Fibroblast of lung (primary cell): ENCODE measurements at regions not wholly inside any gene's neighbourhood (a gene's known extent, or its start where the extent isn't known, plus 50 kb on each side); places are given as distances from the start of the nearest gene placed in this dataset.

ENCODE experiments used
- DNase-seq, 2 donors: peaks; one replicate each; pipeline versions ENCODE4 v3.0.0 to v3.0.0-alpha.2; 2010; ENCODE audit warnings: low read depth in 2 of 2
- H2AFZ ChIP-seq: 2 replicates; pipeline ENCODE4 v1.5.1; 2012; ENCODE audit warnings: low read length, control low read depth, inconsistent platforms
- H3K27ac ChIP-seq: 2 replicates; pipeline ENCODE4 v1.5.1; 2011; ENCODE audit warnings: low read length, control low read depth; ENCODE audit not compliant: insufficient read depth
- H3K27me3 ChIP-seq: 2 replicates; pipeline ENCODE4 v1.5.1; 2011; ENCODE audit warnings: mild to moderate bottlenecking, low read length; ENCODE audit not compliant: control insufficient read depth, insufficient read depth
- H3K36me3 ChIP-seq: 2 replicates; pipeline ENCODE4 v1.5.1; 2011; ENCODE audit warnings: low read length; ENCODE audit not compliant: control insufficient read depth, insufficient read depth
- H3K4me1 ChIP-seq: 2 replicates; pipeline ENCODE4 v1.5.1; 2011; ENCODE audit warnings: low read length; ENCODE audit not compliant: control insufficient read depth, insufficient read depth; ENCODE audit errors: extremely low read depth
- H3K4me2 ChIP-seq: 2 replicates; pipeline ENCODE4 v1.5.1; 2011; ENCODE audit warnings: low read length, control low read depth; ENCODE audit not compliant: insufficient read depth; ENCODE audit errors: extremely low read depth
- H3K4me3 ChIP-seq, 4 experiments: fragments of 200-600 bp in 1 of 4; sonication (generic) in 1 of 4; replicated peaks in 1 of 4; 2 replicates each; pipeline ENCODE4 v1.5.1; 2011 to 2016; ENCODE audit warnings: low read length in 4 of 4, low read depth in 3 of 4, mild to moderate bottlenecking in 3 of 4, control low read depth in 2 of 4, inconsistent platforms in 1 of 4, mixed read lengths in 1 of 4; ENCODE audit not compliant: insufficient read depth in 1 of 4; ENCODE audit errors: control extremely low read depth in 1 of 4
- H3K79me2 ChIP-seq: 2 replicates; pipeline ENCODE4 v1.5.1; 2012; ENCODE audit warnings: mild to moderate bottlenecking, low read length, inconsistent platforms; ENCODE audit not compliant: control insufficient read depth, insufficient read depth
- H3K9ac ChIP-seq: 2 replicates; pipeline ENCODE4 v1.5.1; 2011; ENCODE audit warnings: mild to moderate bottlenecking, low read length, control low read depth; ENCODE audit not compliant: insufficient read depth
- H3K9me3 ChIP-seq: 2 replicates; pipeline ENCODE4 v1.5.1; 2012; ENCODE audit warnings: low read depth, low read length; ENCODE audit not compliant: control insufficient read depth, insufficient read depth
- H4K20me1 ChIP-seq: 2 replicates; pipeline ENCODE4 v1.5.1; 2011; ENCODE audit warnings: low read length; ENCODE audit not compliant: control insufficient read depth, insufficient read depth; ENCODE audit errors: extremely low read depth
- CTCF ChIP-seq, 2 donors: IDR thresholded peaks in 1 of 2; conservative IDR thresholded peaks in 1 of 2; 1 replicate in 1 of 2; 2 replicates in 1 of 2; pipeline ENCODE4 v1.5.1; 2011 to 2012; ENCODE audit warnings: low read length in 2 of 2, control low read depth in 1 of 2, inconsistent platforms in 1 of 2, low read depth in 1 of 2, mild to moderate bottlenecking in 1 of 2
- EZH2 ChIP-seq: IDR thresholded peaks from 2 replicates; pipeline ENCODE4 v1.5.1; 2012; ENCODE audit warnings: low read length, control low read depth, mild to moderate bottlenecking; ENCODE audit errors: missing control alignments

GRCh38 chr7:54342458-54342857, 199.7 kb upstream of the VSTM2A start:
- Histone ChIP-seq H4K20me1 (no peaks in the 10 kb centered on the region), H3K4me3 (no peak overlapping the region), H3K4me2 (no peak overlapping the region), H3K79me2 (no peaks in the 10 kb centered on the region), H3K27ac (no peak overlapping the region), H3K4me1 (no peaks in the 10 kb centered on the region), H3K9me3 (no peaks in the 10 kb centered on the region), H2AFZ (no peak overlapping the region), H3K36me3 (no peaks in the 10 kb centered on the region), H3K9ac (no peak overlapping the region), H3K27me3 (no peaks in the 10 kb centered on the region)
- no peak for DNase-seq
- TF ChIP-seq EZH2 (no peak), CTCF (conservative IDR thresholded peaks at IDR 0.05 in 1 of 2, IDR thresholded peaks at IDR 0.05 in 1 of 2; ENCODE audit: low read depth in 1 of 2, low read length in 2 of 2) (no peak)

GRCh38 chr7:54343511-54343910, 198.7 kb upstream of the VSTM2A start:
- Histone ChIP-seq H3K9ac (no peak overlapping the region), H2AFZ (no peak overlapping the region), H3K27me3 (no peaks in the 10 kb centered on the region), H3K9me3 (no peaks in the 10 kb centered on the region), H3K4me3 (no peak overlapping the region), H3K79me2 (no peaks in the 10 kb centered on the region), H4K20me1 (no peaks in the 10 kb centered on the region), H3K27ac (no peak overlapping the region), H3K4me2 (no peak overlapping the region), H3K36me3 (no peaks in the 10 kb centered on the region), H3K4me1 (no peaks in the 10 kb centered on the region)
- DNase-seq, result no peak
- TF ChIP-seq CTCF (conservative IDR thresholded peaks at IDR 0.05 in 1 of 2, IDR thresholded peaks at IDR 0.05 in 1 of 2; ENCODE audit: low read depth in 1 of 2, low read length in 2 of 2), result no peak
- TF ChIP-seq EZH2, result no peak

DNA sequence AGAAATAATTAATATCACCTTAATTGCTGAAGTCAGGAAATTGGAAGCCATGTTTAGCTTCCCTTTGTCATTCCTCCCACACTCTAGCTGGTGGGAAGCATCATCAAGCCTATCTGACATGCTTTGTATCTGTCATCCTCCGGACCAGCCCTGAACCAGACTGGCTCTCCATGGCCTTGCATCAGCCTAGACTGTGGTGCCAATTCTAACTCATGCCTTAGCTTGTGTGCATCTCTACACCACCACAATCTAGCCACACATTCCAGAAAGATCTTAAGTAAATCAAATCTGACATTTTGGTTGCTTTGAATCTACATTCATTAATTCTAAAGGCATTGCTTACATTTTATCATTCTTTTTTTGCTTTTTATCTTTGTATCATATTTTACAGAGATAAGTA, 196.4 kb upstream of the VSTM2A start:
- H3K27me3 ChIP-seq, result no peaks in the 10 kb centered on the region
- no peaks in the 10 kb centered on the region for H3K36me3 ChIP-seq
- no peak overlapping the region for H2AFZ ChIP-seq
- TF ChIP-seq EZH2, result no peak
- no peak for TF ChIP-seq CTCF (conservative IDR thresholded peaks at IDR 0.05 in 1 of 2, IDR thresholded peaks at IDR 0.05 in 1 of 2; ENCODE audit: low read depth in 1 of 2, low read length in 2 of 2)
- DNase-seq, result no peak
- no peaks in the 10 kb centered on the region for H4K20me1 ChIP-seq
- no peak overlapping the region for H3K9ac ChIP-seq
- H3K79me2 ChIP-seq, result no peaks in the 10 kb centered on the region
- no peaks in the 10 kb centered on the region for H3K9me3 ChIP-seq
- H3K4me3 ChIP-seq, result no peak overlapping the region
- no peak overlapping the region for H3K27ac ChIP-seq
- no peaks in the 10 kb centered on the region for H3K4me1 ChIP-seq
- H3K4me2 ChIP-seq, result no peak overlapping the region
